PFSK-1 (cell line): ENCODE measurements at regions not wholly inside any gene's neighbourhood (a gene's known extent, or its start where the extent isn't known, plus 50 kb on each side); places are given as distances from the start of the nearest gene placed in this dataset.

Experiments
- FOXP2 ChIP-seq: optimal IDR thresholded peaks from 2 replicates; pipeline ENCODE3; 2011; ENCODE audit warnings: borderline replicate concordance, control low read depth, inconsistent platforms; ENCODE audit not compliant: insufficient read depth; ENCODE audit errors: extremely low read length, extremely low read depth
- POLR2AphosphoS5 ChIP-seq: IDR thresholded peaks from 2 replicates; pipeline ENCODE4 v1.6.1; 2012; ENCODE audit warnings: low read depth, mild to moderate bottlenecking, control low read depth, low read length, moderate library complexity
- REST ChIP-seq, 2 experiments: IDR thresholded peaks; 2 replicates each; pipeline versions ENCODE4 v1.6.1 to v1.8.0; 2011 to 2012; ENCODE audit warnings: low read depth in 2 of 2, low read length in 2 of 2, control low read depth in 1 of 2, inconsistent platforms in 1 of 2, mild to moderate bottlenecking in 1 of 2, moderate library complexity in 1 of 2; ENCODE audit not compliant: insufficient read depth in 1 of 2
- SIN3A ChIP-seq: IDR thresholded peaks from 2 replicates; pipeline ENCODE4 v1.6.1; 2012; ENCODE audit warnings: mild to moderate bottlenecking, low read length, moderate library complexity, borderline replicate concordance; ENCODE audit not compliant: insufficient read depth
- TAF1 ChIP-seq: IDR thresholded peaks from 2 replicates; pipeline ENCODE4 v1.6.1; 2012; ENCODE audit warnings: low read length, control low read depth, borderline replicate concordance; ENCODE audit not compliant: insufficient read depth

- peak; percentile 74 for TF ChIP-seq TAF1
- peak; percentile 82 for TF ChIP-seq POLR2AphosphoS5
Measured at GRCh38 chr17:30731210-30732132, 93.0 kb downstream of the CRLF3 start.

- no peak for TF ChIP-seq FOXP2
- TF ChIP-seq REST (IDR thresholded peaks at IDR 0.05; ENCODE audit: insufficient read depth in 1 of 2, low read depth in 2 of 2, low read length in 2 of 2) = no peak
- no peak for TF ChIP-seq POLR2AphosphoS5
- no peak for TF ChIP-seq SIN3A
- TF ChIP-seq TAF1 = no peak
Measured at GRCh38 chr17:30720013-30720471, 104.5 kb downstream of the CRLF3 start.

- TF ChIP-seq REST (IDR thresholded peaks at IDR 0.05; ENCODE audit: insufficient read depth in 1 of 2, low read depth in 2 of 2, low read length in 2 of 2) (no peak), TAF1 (no peak), FOXP2 (no peak), SIN3A (no peak), POLR2AphosphoS5 (no peak)
Measured at GRCh38 chr17:30717291-30718098, 107.0 kb downstream of the CRLF3 start.

GRCh38 chr17:30716461-30717290 lies 107.8 kb downstream of the CRLF3 start:
- TF ChIP-seq REST (IDR thresholded peaks at IDR 0.05; ENCODE audit: insufficient read depth in 1 of 2, low read depth in 2 of 2, low read length in 2 of 2) (no peak), TAF1 (no peak), POLR2AphosphoS5 (no peak), FOXP2 (no peak), SIN3A (no peak)
